D721Med (cell line): ENCODE measurements at regions not wholly inside any gene's neighbourhood (a gene's known extent, or its start where the extent isn't known, plus 50 kb on each side); places are given as distances from the start of the nearest gene placed in this dataset.

Source experiments
- DNase-seq: peaks from one replicate; pipeline ENCODE4 v3.0.0; 2011; ENCODE audit warnings: low spot score; ENCODE audit not compliant: insufficient read length
- FAIRE-seq: peaks from 2 replicates; lab custom pipeline; 2011; peaks lifted over from hg19 to GRCh38; lab: Jason Lieb, UNC
- CTCF ChIP-seq: IDR thresholded peaks from 2 replicates; pipeline ENCODE4 v1.5.1; 2012; ENCODE audit warnings: mild to moderate bottlenecking, control low read depth; ENCODE audit not compliant: insufficient read depth; ENCODE audit errors: missing control alignments

GRCh38 chr3:66889750-66890494 is 108.2 kb upstream of the KBTBD8 start:
- TF ChIP-seq CTCF: no peak
- DNase-seq: no peak
- no peak for FAIRE-seq

GRCh38 chr3:66898155-66898554 is 100.0 kb upstream of the KBTBD8 start:
- no peak for TF ChIP-seq CTCF
- FAIRE-seq: no peak
- DNase-seq: no peak

GRCh38 chr3:66904336-66904735 is 93.8 kb upstream of the KBTBD8 start:
- FAIRE-seq (no peak), DNase-seq (no peak)
- TF ChIP-seq CTCF: no peak

GRCh38 chr3:66904831-66905493 is 93.1 kb upstream of the KBTBD8 start:
- FAIRE-seq: no peak
- no peak for DNase-seq

GRCh38 chr3:66907136-66907535 is 91.0 kb upstream of the KBTBD8 start:
- DNase-seq (no peak), FAIRE-seq (no peak)
- no peak for TF ChIP-seq CTCF

More at GRCh38 chr3:66904831-66905493, 93.1 kb upstream of the KBTBD8 start:
- no peak for TF ChIP-seq CTCF

GRCh38 chr3:66910266-66911055 is 87.6 kb upstream of the KBTBD8 start:
- DNase-seq: no peak
- no peak for FAIRE-seq

More at GRCh38 chr3:66910266-66911055, 87.6 kb upstream of the KBTBD8 start:
- no peak for TF ChIP-seq CTCF
